HG02642 (cell line): ENCODE measurements at regions not wholly inside any gene's neighbourhood (a gene's known extent, or its start where the extent isn't known, plus 50 kb on each side); places are given as distances from the start of the nearest gene placed in this dataset.

Experiments used
- ATAC-seq: cut with Tn5 transposase; IDR thresholded peaks from one replicate; pipeline ENCODE4 v1.9.1; 2021; ENCODE audit warnings: mild to moderate bottlenecking; ENCODE audit not compliant: unreplicated experiment, poor library complexity

- ATAC-seq: no peak
Observed at GRCh38 chr7:19247017-19247416, 101.8 kb upstream of the FERD3L start.

- ATAC-seq: no peak
Observed at GRCh38 chr7:19242246-19242645, 97.0 kb upstream of the FERD3L start.

GRCh38 chr7:19239951-19240350, 94.7 kb upstream of the FERD3L start:
- ATAC-seq: no peak

GRCh38 chr7:19235680-19236079, 90.5 kb upstream of the FERD3L start:
- no peak for ATAC-seq

- ATAC-seq: no peak
Observed at GRCh38 chr7:19224951-19225350, 79.7 kb upstream of the FERD3L start.

GRCh38 chr7:19215412-19215811, 70.2 kb upstream of the FERD3L start:
- ATAC-seq: no peak

GRCh38 chr7:19213746-19214145, 68.5 kb upstream of the FERD3L start:
- no peak for ATAC-seq

GRCh38 chr7:19210893-19211413, 65.7 kb upstream of the FERD3L start:
- no peak for ATAC-seq

- no peak for ATAC-seq
Observed at GRCh38 chr7:19209166-19209696, 64.0 kb upstream of the FERD3L start.

GRCh38 chr7:19206721-19207120, 61.5 kb upstream of the FERD3L start:
- no peak for ATAC-seq

GRCh38 chr7:19203686-19204085, 58.5 kb upstream of the FERD3L start:
- ATAC-seq: no peak

GRCh38 chr7:19202599-19202998, 57.4 kb upstream of the FERD3L start:
- no peak for ATAC-seq
